Suprapubic skin (tissue), 4 donors: ENCODE measurements at regions not wholly inside any gene's neighbourhood (a gene's known extent, or its start where the extent isn't known, plus 50 kb on each side); places are given as distances from the start of the nearest gene placed in this dataset.

Experiments used
- DNase-seq, 2 donors: peaks; one replicate each; pipeline ENCODE4 v3.0.0-alpha.2; 2019; ENCODE audit warnings: low spot score in 2 of 2
- H3K27ac ChIP-seq: fragments of 200-600 bp; sonication (generic); one replicate; pipeline ENCODE4 v1.5.1; 2019
- H3K27me3 ChIP-seq: fragments of 200-600 bp; sonication (generic); one replicate; pipeline ENCODE4 v1.5.1; 2019
- H3K36me3 ChIP-seq: fragments of 200-600 bp; sonication (generic); one replicate; pipeline ENCODE4 v1.5.1; 2019
- H3K4me1 ChIP-seq: fragments of 200-600 bp; sonication (generic); one replicate; pipeline ENCODE4 v1.5.1; 2019
- H3K4me3 ChIP-seq: fragments of 200-600 bp; sonication (generic); one replicate; pipeline ENCODE4 v1.5.1; 2019; ENCODE audit warnings: mild to moderate bottlenecking
- H3K9me3 ChIP-seq: fragments of 200-600 bp; sonication (generic); one replicate; pipeline ENCODE4 v1.5.1; 2019
- CTCF ChIP-seq, 2 donors: fragments of 200-600 bp in 1 of 2; fragments of 450-650 bp in 1 of 2; sonication (generic) in 1 of 2; IDR thresholded peaks; one replicate each; pipeline ENCODE4 v1.5.1; 2016 to 2019; ENCODE audit warnings: antibody characterized with exemption in 2 of 2, mild to moderate bottlenecking in 1 of 2, moderate library complexity in 1 of 2
- EP300 ChIP-seq: sonication (generic); formaldehyde crosslinking; IDR thresholded peaks from one replicate; pipeline ENCODE4 v1.6.1; 2017; ENCODE audit warnings: antibody characterized with exemption
- POLR2A ChIP-seq, 2 donors: fragments of 450-650 bp; IDR thresholded peaks; one replicate each; pipeline ENCODE4 v1.6.1; 2017; ENCODE audit warnings: antibody characterized with exemption in 2 of 2, mild to moderate bottlenecking in 2 of 2, moderate library complexity in 2 of 2
- POLR2AphosphoS5 ChIP-seq, 3 donors: sonication (generic); formaldehyde crosslinking; IDR thresholded peaks; one replicate each; pipeline ENCODE4 v1.6.1; 2017; ENCODE audit warnings: antibody characterized with exemption in 3 of 3
- WGBS: methylation state at CpG from one replicate; pipeline ENCODE4 v1.1.5; 2018; 5-methylcytosine and 5-hydroxymethylcytosine counted together

- 44% methylated on average over 4 of the region's 4 CpGs for WGBS
- H3K9me3 ChIP-seq, result no peaks in the 10 kb centered on the region
- no peak for TF ChIP-seq CTCF (IDR thresholded peaks at IDR 0.05)
- TF ChIP-seq EP300, result no peak
- TF ChIP-seq POLR2AphosphoS5 (IDR thresholded peaks at IDR 0.05), result no peak
- no peak for TF ChIP-seq POLR2A (IDR thresholded peaks at IDR 0.05)
These were observed 361.0 kb upstream of the NFE2L3 start for GRCh38 chr7:25790963-25791362.

DNA sequence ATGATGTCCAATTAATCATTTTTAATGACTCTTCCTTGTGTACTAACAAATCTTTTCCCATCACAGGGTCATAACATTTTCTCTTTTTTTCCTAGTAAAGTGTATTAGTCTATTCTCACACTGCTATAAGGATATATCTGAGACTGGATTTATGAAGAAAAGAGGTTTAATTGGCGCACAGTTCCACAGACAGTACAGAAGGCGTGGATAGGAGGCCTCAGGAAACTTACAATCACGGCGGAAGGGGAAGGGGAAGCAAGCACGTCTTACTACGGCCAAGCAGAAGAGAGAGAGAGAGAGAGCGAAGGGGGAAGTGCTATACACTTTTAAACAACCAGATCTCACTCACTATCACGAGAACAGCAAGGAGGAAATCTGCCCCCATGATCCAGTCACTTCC is 359.4 kb upstream of the NFE2L3 start:
- no peak for TF ChIP-seq POLR2AphosphoS5 (IDR thresholded peaks at IDR 0.05)
- no peak for TF ChIP-seq POLR2A (IDR thresholded peaks at IDR 0.05)
- no peak for TF ChIP-seq CTCF (IDR thresholded peaks at IDR 0.05)
- no peak for TF ChIP-seq EP300
- 87% methylated on average over 8 of the region's 8 CpGs for WGBS

More at GRCh38 chr7:25790963-25791362, 361.0 kb upstream of the NFE2L3 start:
- no peak for DNase-seq
- Histone ChIP-seq H3K27ac (peak overlapping the region; percentile 43), H3K27me3 (no peaks in the 10 kb centered on the region), H3K4me3 (no peak overlapping the region), H3K4me1 (peaks cover 19% of the 10 kb centered on the region), H3K36me3 (no peaks in the 10 kb centered on the region)

GRCh38 chr7:25795824-25796235 is 356.2 kb upstream of the NFE2L3 start:
- DNase-seq, result no peak
- no peak overlapping the region for H3K4me3 ChIP-seq
- H3K4me1 ChIP-seq, result peaks cover 5% of the 10 kb centered on the region
- no peaks in the 10 kb centered on the region for H3K36me3 ChIP-seq
- H3K9me3 ChIP-seq, result no peaks in the 10 kb centered on the region
- TF ChIP-seq POLR2A (IDR thresholded peaks at IDR 0.05), result no peak
- peak in 1 of 3 donors; percentile 25 for TF ChIP-seq POLR2AphosphoS5 (IDR thresholded peaks at IDR 0.05)
- no peak for TF ChIP-seq CTCF (IDR thresholded peaks at IDR 0.05)
- peak; percentile 71 for TF ChIP-seq EP300
- H3K27me3 ChIP-seq, result no peaks in the 10 kb centered on the region
- H3K27ac ChIP-seq, result no peak overlapping the region
- no CpG with 5 or more reads among the region's 2 CpGs for WGBS

More for the DNA sequence above, 359.4 kb upstream of the NFE2L3 start:
- peaks cover 19% of the 10 kb centered on the region for H3K4me1 ChIP-seq
- DNase-seq, result no peak
- H3K27me3 ChIP-seq, result no peaks in the 10 kb centered on the region
- H3K27ac ChIP-seq, result no peak overlapping the region
- H3K9me3 ChIP-seq, result no peaks in the 10 kb centered on the region
- H3K4me3 ChIP-seq, result no peak overlapping the region
- H3K36me3 ChIP-seq, result no peaks in the 10 kb centered on the region

- DNase-seq, result no peak
- 84% methylated on average over 1 of the region's 1 CpG for WGBS
These were observed 353.7 kb upstream of the NFE2L3 start for GRCh38 chr7:25798344-25798743.

DNA sequence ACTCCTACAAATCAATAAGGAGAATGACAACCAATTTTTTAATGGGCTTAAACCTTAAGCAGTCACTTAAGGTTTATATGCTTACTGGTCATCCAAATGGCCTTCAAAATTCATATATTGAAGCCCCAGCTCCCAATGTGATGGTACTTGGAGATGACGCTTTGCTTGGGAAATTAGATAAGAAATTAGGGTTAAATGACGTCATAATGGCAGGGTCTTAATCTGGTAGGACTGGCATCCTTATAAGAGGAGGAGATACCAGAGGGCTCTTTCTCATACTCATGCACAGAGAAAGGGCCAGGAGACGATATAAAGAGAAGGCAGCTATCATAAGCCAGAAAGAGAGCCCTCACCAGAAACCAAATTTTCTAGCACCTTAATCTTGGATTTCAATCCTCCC is 350.8 kb upstream of the NFE2L3 start:
- Histone ChIP-seq H3K4me3 (no peak overlapping the region), H3K27ac (no peak overlapping the region), H3K9me3 (no peaks in the 10 kb centered on the region), H3K27me3 (no peaks in the 10 kb centered on the region), H3K4me1 (peaks cover 21% of the 10 kb centered on the region), H3K36me3 (no peaks in the 10 kb centered on the region)
- no peak for DNase-seq
- 92% methylated on average over 3 of the region's 3 CpGs for WGBS
- TF ChIP-seq POLR2A (IDR thresholded peaks at IDR 0.05) (no peak), EP300 (no peak)

More at GRCh38 chr7:25798344-25798743, 353.7 kb upstream of the NFE2L3 start:
- Histone ChIP-seq H3K27ac (no peak overlapping the region), H3K36me3 (no peaks in the 10 kb centered on the region), H3K4me3 (no peak overlapping the region), H3K9me3 (no peaks in the 10 kb centered on the region), H3K27me3 (no peaks in the 10 kb centered on the region), H3K4me1 (peaks cover 5% of the 10 kb centered on the region)
- TF ChIP-seq EP300 (no peak), CTCF (IDR thresholded peaks at IDR 0.05) (no peak), POLR2AphosphoS5 (IDR thresholded peaks at IDR 0.05) (no peak), POLR2A (IDR thresholded peaks at IDR 0.05) (no peak)

DNA sequence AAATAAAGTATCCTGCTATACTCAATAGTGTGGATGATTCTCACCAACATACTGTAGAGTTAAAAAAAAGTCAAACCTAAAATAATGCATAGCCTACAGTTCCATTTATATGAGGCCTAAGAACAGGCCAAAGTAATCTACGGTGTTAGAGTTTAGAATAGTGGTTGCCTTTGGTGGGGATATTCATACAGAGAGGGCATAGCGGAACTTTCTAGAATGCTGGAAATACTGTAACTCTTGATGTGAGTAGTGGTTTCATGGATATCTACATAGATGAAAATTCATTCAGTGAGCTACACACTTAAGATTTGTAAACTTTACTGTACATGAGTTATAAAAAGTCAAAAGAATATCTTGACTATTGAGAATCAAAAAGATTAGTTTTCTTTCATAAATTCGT is 349.9 kb upstream of the NFE2L3 start:
- Histone ChIP-seq H3K4me3 (no peak overlapping the region), H3K9me3 (no peaks in the 10 kb centered on the region), H3K27me3 (no peaks in the 10 kb centered on the region), H3K36me3 (no peaks in the 10 kb centered on the region), H3K4me1 (peaks cover 21% of the 10 kb centered on the region), H3K27ac (no peak overlapping the region)
- WGBS, result 85% methylated on average over 3 of the region's 3 CpGs
- DNase-seq, result no peak
- TF ChIP-seq POLR2AphosphoS5 (IDR thresholded peaks at IDR 0.05), result no peak
- no peak for TF ChIP-seq CTCF (IDR thresholded peaks at IDR 0.05)
